ENCODE measurements at regions not wholly inside any gene's neighbourhood (a gene's known extent, or its start where the extent isn't known, plus 50 kb on each side); places are given as distances from the start of the nearest gene placed in this dataset.
"Not testable (repeated sequence)": the region's sequence is repeated elsewhere in the genome, so short reads cannot be mapped to it uniquely, and the experiment has no call there.

DNA sequence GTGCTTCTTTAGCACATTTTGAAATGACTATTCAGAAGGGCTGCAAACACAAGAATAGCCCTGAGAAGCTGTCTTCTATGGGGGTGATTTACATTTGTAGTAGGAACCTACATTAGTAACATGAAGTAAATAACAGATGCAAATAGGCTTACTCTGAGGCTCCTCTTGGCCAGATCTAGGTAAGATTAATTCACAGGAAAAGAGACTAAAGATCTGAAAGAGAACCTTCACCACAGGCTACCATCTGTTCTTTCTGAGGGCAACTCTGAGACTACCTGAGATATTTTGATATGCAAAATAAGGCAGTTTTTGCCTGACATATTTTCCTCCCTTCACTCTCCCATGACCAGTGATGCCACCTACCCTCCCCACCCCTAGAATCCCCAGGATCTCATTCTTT, 1267.8 kb downstream of the PLA2G4A start:
- no peak for DNase-seq

DNA sequence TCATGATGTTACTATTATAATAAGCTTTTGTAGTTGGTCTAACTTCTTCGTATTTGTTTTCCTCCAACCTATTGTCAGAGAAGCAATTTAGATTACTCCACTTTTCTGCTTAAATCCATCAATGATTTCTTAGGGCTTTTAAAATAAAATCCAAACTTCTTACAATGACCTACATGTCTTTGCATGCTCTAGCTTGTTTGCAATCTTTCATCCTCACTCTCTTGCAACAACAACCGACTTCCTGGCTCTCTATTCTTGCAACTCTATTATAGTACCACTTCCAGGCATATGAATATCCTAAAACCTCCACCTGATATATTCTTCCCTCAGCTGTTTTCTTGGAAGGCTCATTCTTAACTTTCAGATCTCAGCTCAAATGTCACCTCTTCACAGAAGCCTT, 1288.7 kb downstream of the PLA2G4A start:
- no peak for DNase-seq

DNA sequence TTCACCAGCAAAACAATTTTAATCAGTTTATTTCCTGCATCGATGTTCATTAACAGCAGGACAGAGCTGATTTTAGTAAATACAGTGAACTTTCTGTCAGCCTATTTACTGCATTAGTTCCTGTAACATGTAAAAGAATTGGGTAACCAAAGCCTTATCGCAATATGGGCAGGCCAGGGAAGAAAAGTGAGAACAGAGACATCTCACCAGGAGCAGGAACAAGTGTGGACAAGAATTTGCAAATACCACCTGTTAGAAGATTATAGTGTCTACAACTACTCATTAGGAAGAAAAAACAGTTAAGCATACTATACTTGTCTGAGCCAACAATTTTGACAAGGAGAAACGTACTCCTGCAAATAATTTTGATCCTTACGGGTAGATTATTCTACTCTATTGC, 1293.9 kb downstream of the PLA2G4A start:
- DNase-seq: no peak

DNA sequence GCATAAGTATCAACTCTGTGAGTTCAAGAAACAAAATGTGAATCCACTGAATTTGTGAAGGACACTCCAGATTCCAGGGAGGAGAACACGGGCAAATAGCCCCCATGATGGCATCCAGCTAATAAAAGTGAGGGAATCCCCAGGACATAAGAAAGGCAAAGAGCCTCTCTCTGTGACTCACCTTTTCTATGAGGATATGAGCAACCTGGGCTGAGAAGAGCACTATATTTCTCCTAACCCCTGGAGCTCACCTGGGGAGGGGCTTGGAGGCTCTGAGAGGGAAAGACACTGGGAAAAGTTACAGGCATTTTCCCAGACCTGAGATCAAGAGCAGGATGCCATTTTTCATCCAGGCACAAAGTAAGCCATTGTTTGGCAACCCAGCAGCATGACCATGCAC, 1298.8 kb downstream of the PLA2G4A start:
- no peak for DNase-seq

DNA sequence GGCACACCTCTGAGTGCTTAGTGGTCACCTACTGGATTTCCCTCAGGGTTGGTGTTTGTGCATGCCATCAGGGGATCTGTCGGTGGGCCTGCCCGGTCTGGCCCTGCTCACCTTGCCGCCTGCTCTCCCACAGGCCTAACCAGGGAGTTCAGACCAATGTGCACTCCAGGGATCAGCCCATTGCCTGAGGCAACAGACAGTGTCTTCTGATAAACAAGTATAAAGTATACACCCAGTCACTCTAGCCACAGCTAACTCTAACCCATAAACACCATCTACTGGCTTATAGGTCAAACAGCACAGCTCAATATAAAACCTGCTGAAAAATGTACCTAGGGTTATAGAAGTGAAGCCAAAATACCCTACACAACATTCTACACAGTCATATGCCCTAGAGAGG, 1300.0 kb downstream of the PLA2G4A start:
- no peak for DNase-seq

DNA sequence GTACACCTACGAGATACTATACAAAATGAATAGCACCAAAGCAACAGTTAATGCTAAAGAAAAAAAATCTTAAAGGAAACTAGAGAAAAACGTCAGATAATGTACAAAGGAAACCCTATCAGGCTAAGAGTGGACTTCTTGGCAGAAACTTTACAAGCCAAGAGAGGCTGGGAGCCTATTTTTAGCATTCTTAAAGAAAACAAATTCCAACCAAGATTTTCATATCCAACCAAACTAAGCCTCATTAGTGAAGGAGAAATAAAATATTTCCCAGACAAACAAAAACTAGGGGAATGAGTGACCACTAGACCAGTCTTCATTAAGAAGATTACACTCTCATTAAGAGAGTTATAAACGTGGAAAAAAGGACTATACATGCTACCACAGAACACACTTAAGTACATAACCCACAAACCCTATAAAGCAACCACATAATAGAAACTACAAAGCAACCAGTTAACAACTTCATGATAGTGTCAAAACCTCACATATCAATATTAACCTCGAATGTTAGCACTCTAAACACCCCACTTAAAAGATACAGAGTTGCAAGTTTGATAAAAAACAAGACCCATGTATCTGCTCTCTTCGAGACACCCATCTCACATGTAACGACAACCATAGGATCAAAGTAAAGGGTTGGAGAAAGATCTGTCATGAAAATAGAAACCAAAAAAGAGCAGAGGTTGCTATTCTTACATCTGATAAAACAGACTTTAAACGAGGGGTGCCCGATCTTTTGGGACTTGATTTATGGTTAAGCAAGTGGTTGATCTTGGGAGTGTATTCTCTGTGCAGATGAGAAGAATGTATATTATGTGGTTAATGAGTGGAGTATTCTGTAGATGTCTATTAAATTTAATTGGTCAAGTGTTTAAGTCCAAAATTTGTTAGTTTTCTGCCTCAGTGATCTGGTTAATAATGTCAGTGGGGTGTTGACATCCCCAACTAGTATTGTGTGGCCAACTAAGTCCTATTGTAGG, 1301.4 kb downstream of the PLA2G4A start:
- DNase-seq: no peak

DNA sequence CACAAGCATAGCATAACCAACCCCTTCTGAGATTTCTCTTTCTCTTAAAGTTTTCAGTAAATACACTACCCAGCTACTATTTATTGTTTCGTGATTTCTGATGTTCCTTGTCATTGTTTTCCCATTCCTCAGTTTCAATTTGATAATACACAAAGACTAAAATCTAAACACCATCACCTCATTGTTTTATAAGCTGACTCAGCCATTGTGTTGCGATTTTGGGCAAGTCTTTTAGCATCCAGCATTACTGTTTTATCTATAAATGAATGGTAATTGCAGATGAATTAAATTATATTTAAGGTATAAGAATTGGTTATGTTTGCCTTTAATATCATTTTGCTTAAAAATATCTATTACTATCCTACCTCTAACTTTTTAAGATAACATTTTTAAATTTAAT, 1308.5 kb downstream of the PLA2G4A start:
- no peak for DNase-seq

DNA sequence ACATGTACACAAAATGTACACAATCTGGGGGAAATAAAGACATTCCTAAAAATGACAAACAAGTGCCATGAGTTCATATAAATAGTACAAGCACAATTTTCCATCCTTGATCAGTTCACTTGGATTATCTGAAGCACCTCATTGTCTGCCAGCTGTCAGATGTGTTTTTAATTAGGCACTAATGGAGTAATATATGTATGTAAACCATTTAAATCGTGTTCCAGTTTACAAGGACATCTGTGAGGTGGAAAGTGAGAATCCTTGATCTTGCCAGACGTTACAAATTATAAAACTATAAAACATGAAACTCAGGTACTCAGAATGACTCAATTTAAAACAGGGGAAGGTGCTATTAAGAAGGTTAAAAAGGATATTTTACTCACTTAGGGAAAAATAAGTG, 1312.2 kb downstream of the PLA2G4A start:
- DNase-seq: no peak

DNA sequence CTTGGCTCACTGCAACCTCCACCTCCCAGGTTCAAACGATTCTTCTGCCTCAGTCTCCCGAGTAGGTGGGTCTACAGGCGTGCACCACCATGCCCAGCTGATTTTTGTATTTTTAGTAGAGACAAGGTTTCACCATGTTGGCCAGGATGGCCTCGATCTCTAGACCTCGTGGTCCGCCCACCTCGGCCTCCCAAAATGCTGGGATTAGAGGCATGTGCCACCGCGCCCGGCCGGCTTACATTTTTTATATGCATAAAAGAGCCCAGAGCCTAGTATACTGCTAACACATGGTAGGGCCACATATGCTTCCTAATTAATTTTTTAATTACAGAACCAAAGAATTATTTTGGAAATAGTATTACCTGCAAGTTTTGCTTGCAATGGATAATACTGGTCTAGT, 1325.4 kb downstream of the PLA2G4A start:
- DNase-seq: no peak

DNA sequence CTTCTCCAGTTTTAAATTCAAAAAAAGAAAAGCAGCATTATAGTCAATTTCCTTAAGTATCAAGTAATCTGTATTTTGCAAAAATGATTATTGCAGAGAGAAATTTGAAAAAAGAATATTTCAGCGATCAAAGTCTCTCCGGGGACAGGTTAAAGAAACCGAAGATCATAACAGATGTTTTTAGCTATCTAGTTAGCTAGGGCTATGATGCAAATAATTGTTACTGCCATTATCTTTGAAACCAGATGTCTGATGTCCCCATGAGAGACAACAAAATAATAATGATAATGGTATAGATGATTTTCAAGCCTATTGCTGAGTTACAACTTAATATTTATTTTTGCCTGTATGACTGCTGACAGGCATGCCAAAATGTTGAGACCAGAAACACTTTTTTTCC, 1326.0 kb downstream of the PLA2G4A start:
- DNase-seq: no peak

DNA sequence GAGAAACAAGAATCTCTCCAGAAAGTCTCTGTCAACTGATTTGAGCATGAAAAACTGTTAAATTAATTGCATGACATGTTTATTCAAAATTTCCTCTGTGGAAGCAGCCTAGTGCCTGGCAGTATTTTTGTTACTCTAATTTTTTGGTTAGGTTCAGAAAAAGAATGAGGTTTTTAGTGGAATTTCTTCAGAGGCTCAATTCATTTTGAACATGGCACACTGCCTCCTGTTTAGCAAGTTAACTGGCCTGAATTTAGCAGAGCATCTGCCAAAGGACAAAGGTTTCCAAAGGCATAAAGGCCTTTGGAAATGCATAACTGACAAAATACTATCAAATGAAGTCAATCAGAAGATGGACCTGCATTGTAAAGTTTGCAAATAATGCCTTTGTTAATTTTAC, 1326.5 kb downstream of the PLA2G4A start:
- DNase-seq: no peak

DNA sequence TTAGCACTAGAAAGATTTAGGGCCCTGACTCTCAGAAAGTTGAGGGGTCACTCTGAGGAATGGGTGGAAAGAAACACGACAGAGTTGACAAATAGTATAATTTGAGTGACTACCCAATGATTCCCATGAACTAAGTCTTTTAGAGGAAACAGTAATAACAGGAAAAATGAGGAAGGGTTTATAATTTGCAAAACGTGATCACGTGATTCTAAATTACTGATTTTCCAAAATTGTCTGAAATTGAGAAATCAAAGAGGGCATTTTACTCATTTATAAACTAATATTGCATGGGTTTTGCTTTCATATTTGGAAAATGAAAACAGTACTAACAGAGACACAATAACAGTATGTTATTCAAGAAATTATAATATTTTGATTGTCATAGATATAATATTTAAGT, 1335.7 kb downstream of the PLA2G4A start:
- no peak for DNase-seq

DNA sequence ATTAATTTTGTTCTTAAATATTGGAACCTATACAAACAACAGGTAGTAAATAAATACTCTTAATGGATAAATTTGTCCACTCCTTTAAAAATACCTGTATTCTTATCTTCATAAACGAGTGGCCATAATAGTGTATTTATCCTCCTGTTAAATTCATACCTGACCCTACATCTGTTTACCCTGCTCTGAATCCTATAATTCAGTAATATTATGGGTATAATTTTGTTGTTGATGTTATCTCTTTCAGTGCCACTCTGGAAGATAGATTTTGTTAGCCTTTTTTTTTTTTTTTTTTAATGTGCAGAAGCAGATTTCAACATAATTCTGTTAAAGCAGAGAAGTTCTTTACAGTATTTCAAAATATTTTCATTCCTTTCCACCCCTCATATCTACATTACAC, 1337.9 kb downstream of the PLA2G4A start:
- DNase-seq: no peak

DNA sequence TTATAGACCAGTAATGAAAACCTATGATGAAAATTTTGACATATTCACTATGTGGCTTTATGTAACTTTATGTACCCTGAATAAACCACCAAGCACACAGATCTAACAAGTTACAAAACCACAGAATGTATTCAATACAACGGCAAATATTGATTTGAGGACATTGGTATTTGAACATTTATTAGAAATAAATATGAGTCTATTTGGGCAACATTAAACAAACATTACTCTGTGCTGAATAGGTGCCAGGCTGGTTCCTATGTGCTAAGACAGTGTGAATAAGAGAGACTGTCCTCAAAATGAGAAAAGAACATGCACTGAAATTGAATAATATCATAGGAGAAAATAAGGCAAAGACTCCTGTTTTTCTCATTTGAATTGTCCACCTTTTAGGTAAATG, 1341.2 kb downstream of the PLA2G4A start:
- DNase-seq: no peak

DNA sequence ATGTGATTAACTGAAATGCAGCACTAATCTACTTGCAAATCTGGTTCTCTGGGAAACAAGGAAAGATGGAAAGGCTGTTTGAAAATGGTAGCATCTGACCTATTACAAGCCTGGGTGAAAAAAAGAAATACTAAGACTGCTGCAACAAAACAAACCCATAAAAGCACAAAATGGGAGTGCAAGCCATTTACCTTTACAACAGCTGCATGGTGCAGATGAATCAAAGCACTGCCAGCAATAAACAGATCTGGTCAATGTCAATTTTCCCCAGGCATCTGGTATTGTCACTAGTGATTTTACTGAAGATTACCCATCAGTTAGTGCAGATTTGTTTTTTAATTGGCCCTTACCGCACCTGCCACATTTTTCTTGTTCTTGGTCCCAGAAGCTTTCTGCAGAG, 1341.7 kb downstream of the PLA2G4A start:
- DNase-seq: no peak

DNA sequence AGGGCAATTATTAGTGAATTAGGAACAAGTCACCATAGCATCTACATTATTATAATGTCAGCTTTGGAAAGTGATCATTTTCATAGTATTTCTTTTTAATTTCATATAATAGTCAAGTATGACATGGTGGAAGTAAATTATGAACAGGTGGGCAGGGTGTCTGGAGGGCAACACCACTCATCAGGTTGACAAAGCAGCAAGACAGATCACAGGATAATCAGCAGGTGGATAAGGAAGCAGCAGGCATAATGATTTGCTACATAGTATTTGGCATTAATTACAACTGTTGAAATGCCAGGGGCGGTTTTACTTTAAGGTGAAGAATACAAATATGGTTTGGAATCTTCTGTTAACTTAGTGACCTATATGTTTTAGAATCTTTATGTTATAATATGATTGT, 1342.2 kb downstream of the PLA2G4A start:
- DNase-seq: no peak

DNA sequence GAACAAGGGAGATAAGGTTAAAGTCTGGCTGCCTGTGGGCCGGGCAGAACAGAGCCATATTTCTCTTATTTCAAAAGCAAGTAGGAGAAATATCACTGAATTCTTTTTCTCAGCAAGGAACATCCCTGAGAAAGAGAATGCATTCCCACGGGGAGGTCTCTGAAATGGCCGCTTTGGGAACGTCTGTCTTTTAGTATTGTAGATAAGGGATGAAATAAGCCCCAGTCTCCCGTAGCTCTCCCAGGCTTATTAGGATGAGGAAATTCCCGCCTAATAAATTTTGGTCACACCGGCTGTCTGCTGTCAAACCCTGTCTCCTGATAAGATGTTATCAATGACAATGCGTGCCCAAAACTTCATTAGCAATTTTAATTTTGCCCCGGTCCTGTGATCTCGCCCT, 1353.3 kb downstream of the PLA2G4A start:
- not testable (repeated sequence) for DNase-seq

DNA sequence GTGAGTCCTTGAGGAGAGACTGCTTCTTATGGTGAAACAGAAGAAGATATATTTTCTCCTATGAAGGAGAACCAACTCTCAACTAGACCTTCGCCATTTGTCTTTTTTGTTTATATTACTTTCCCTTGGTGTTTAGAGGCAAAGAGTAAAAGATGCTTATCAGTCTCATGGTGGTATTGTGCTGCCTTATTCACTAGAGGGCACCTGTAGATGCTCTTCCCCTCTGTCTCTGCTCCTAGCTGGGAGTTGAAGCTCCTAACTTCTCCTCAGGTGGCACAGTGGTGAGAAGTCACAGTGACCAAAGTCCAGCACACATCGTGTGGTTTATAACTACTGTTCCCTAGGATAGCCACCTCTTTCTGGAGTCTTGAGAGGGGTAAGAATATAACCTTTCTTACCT, 1359.6 kb downstream of the PLA2G4A start:
- no peak for DNase-seq

DNA sequence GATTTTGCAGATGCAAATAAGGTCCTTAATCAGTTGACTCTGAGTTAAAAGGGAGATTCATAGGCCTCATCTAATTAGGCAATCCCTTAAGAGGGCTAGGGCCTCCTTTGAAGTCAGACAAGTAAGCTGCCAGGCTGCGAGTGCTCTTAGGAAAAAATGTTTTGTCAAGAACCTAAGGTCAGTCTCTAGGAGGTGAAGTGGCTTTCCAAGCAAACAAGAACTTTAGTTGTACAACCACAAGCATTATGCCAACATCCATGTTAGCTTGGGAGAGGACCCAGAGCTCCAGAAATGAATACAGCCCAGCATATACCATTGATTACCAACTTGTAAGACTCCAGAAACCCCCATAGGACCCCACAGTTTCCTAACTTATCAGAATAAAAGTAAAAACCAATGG, 1366.2 kb downstream of the PLA2G4A start:
- no peak for DNase-seq

DNA sequence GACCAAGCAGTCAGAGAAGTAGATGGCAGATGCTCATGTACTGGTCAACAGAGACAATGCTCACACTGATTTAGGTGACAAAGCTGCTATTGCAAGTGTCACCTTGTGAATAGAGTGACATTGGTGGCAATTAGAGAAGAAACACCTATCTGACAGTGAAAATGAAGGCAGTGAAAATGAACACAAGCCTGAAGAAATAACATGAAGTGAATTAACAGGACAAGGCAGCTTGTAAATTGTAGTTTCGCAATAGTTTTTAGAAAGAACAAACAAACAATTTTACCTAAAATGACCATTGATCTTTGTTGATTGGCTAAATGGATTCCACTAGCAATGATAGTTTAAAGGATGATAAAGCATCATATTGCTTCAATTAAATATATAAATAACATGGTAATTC, 1389.5 kb downstream of the PLA2G4A start:
- DNase-seq: no peak

DNA sequence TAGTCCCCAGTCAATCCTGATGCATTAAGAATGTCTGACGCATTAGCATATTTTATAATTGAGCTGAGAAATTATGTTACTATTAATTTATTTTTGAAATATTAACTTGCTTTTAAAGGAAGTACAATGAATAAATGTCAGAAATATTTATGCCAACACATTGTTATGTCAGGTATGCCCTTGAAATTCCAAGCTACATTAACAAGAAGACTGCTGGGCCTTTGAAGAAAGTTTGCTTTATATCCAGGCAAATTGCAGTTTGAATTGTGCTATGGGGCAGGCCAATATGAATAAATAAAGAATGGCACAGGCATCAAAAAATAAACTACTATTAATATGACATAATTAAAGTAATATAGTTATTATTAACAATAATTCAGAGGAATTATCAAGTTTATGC, 1391.3 kb downstream of the PLA2G4A start:
- no peak for DNase-seq

DNA sequence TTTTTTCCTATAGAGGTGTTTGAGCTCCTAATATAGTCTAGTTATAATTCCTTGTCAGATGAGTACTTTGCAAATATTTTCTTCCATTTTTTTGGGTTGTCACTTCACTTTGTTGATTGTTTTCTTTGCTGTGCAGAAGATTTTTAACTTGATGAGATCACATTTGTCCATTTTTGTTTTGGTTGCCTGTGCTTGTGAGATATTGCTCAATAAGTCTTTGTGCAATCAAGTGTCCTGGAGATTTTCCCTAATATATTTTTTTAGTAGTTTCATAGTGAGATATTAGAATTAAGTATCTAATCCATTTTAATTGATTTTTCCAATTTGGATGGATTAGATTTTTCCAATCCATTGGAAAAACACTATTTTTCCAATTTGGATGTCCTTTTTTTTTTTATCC, 1395.5 kb downstream of the PLA2G4A start:
- no peak for DNase-seq

DNA sequence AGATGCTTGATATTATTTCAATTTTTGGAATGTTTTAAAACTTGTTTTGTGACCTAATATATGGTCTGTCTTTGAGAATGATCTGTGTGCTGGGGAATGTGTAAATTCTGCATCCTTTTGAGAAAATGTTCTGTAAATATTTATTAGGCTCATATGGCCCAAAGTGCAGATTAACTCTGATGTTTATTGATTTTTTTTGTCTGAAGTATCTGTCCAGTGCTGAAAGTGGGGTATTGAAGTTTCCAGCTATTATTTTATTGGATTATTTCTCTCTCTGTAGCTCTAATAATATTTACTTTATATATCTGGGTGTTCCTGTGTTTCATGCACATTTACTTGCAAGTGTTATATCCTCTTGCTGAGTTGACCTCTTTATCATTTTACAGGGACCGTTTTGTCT, 1397.2 kb downstream of the PLA2G4A start:
- DNase-seq: no peak

DNA sequence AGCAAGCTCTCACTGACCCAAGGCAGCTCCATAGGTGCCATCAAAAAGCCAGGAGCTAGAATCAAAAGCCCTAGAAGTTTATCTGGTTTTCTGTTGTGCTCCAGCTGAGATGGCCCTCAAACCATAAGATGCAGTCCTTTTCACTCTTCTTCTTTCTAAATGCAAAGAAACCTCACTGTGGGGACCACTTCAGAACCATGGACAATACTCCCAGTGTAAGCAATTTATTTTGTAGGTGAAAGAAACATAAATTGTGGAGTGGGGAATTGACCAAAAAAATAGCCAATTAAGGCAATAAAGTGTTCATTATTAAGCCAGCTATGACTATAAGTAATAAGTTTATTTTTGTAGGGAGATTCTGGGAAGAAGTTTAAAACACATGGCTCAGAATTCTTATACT, 1399.9 kb downstream of the PLA2G4A start:
- DNase-seq: no peak
